Effector memory CD8-positive, alpha-beta T cell (primary cell): ENCODE measurements at regions not wholly inside any gene's neighbourhood (a gene's known extent, or its start where the extent isn't known, plus 50 kb on each side); places are given as distances from the start of the nearest gene placed in this dataset.

Experiments used
- ATAC-seq: fragments of 150-1000 bp; cut with Tn5 transposase; replicated peaks from 2 replicates; pipeline ENCODE4 v1.10.0; 2021; ENCODE audit warnings: mild to moderate bottlenecking, moderate library complexity
- DNase-seq, 3 experiments: peaks; one replicate each; pipeline ENCODE4 v3.0.0; 2021
- H3K27ac Mint-ChIP-seq, 2 donors: one replicate each; pipeline ENCODE4 v1.8.0; 2022; ENCODE audit warnings: mild to moderate bottlenecking in 2 of 2, mixed read lengths in 2 of 2, moderate library complexity in 2 of 2
- H3K27me3 Mint-ChIP-seq, 2 donors: one replicate each; pipeline ENCODE4 v1.8.0; 2022; ENCODE audit warnings: mixed read lengths in 2 of 2
- H3K36me3 Mint-ChIP-seq: one replicate; pipeline ENCODE4 v1.8.0; 2022; ENCODE audit warnings: mild to moderate bottlenecking, moderate library complexity, mixed read lengths; ENCODE audit not compliant: insufficient read depth
- H3K4me1 Mint-ChIP-seq, 2 donors: one replicate each; pipeline ENCODE4 v1.8.0; 2022; ENCODE audit warnings: low read depth in 2 of 2, mixed read lengths in 2 of 2
- H3K4me3 Mint-ChIP-seq, 2 donors: one replicate each; pipeline ENCODE4 v1.8.0; 2022; ENCODE audit warnings: mild to moderate bottlenecking in 2 of 2, mixed read lengths in 2 of 2, moderate library complexity in 2 of 2
- H3K9me3 Mint-ChIP-seq, 2 donors: one replicate each; pipeline ENCODE4 v1.8.0; 2022; ENCODE audit warnings: mixed read lengths in 2 of 2

DNA sequence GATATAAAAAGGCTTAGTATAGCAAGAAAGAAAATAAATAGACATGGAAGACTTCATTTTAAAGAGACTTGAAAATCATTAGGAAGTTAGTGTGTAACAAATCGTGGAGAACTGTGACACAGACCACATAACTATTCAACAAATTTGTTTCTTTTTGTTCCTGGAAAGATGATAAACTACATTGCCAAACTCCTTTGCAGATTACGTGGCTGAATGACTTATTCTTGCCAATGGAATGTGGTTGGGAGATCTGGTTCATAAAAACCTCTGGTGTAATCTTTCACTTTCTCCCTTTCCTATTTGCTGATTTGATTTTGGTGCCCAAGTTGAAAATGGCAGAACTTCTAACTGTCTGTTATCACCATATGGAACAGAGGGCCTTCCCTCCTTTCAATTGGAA lies 328.9 kb upstream of the MEF2C start:
- Mint-ChIP-seq H3K9me3 (peaks cover 4 to 5% of the 10 kb centered on the region in 2 donors), H3K4me3 (no peak overlapping the region), H3K27me3 (no peaks in the 10 kb centered on the region), H3K4me1 (no peaks in the 10 kb centered on the region), H3K36me3 (no peaks in the 10 kb centered on the region), H3K27ac (no peak overlapping the region)
- ATAC-seq, result no peak
- no peak for DNase-seq

GRCh38 chr5:89208811-89209210 lies 325.8 kb upstream of the MEF2C start:
- no peaks in the 10 kb centered on the region for H3K4me1 Mint-ChIP-seq
- H3K9me3 Mint-ChIP-seq, result peaks cover 5 to 7% of the 10 kb centered on the region in 2 donors
- no peaks in the 10 kb centered on the region for H3K27me3 Mint-ChIP-seq

GRCh38 chr5:89208392-89208791 lies 325.4 kb upstream of the MEF2C start:
- no peaks in the 10 kb centered on the region for H3K27me3 Mint-ChIP-seq
- ATAC-seq (no peak), DNase-seq (no peak)
- H3K9me3 Mint-ChIP-seq, result peaks cover 7 to 8% of the 10 kb centered on the region in 2 donors
- H3K4me3 Mint-ChIP-seq, result no peak overlapping the region
- no peak overlapping the region for H3K27ac Mint-ChIP-seq
- no peaks in the 10 kb centered on the region for H3K4me1 Mint-ChIP-seq
- no peaks in the 10 kb centered on the region for H3K36me3 Mint-ChIP-seq

More at GRCh38 chr5:89208811-89209210, 325.8 kb upstream of the MEF2C start:
- DNase-seq (no peak), ATAC-seq (no peak)
- Mint-ChIP-seq H3K27ac (no peak overlapping the region), H3K36me3 (no peaks in the 10 kb centered on the region), H3K4me3 (no peak overlapping the region)

- no peaks in the 10 kb centered on the region for H3K27me3 Mint-ChIP-seq
- H3K9me3 Mint-ChIP-seq, result peaks cover 7 to 9% of the 10 kb centered on the region in 2 donors
- no peaks in the 10 kb centered on the region for H3K36me3 Mint-ChIP-seq
- no peaks in the 10 kb centered on the region for H3K4me1 Mint-ChIP-seq
- H3K27ac Mint-ChIP-seq, result no peak overlapping the region
- no peak overlapping the region for H3K4me3 Mint-ChIP-seq
- ATAC-seq, result no peak
- no peak for DNase-seq
These were observed 321.8 kb upstream of the MEF2C start for GRCh38 chr5:89204756-89205155.

DNA sequence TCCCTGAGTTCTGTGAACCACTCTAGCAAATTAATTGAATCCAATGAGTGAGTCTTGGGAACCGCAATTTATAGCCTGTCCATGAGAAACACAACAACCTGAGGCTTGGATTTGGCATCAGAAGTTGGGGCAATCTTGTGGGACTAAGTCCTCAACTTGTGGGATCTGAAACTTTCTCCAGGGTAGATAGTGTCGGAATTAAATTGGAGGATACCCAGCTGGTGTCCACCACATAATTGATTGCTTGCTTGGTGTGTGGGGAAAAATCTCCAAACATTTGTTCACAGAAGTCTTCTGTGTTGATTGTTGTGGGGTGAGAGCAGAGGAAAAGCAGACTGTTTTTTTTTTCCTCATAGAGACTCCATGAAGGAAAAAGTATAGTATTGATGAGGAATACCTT lies 320.6 kb upstream of the MEF2C start:
- H3K9me3 Mint-ChIP-seq, result peaks cover 12 to 18% of the 10 kb centered on the region in 2 donors
- no peak overlapping the region for H3K27ac Mint-ChIP-seq
- no peaks in the 10 kb centered on the region for H3K27me3 Mint-ChIP-seq
- H3K36me3 Mint-ChIP-seq, result no peaks in the 10 kb centered on the region
- no peak for DNase-seq
- no peak for ATAC-seq
- no peak overlapping the region for H3K4me3 Mint-ChIP-seq
- H3K4me1 Mint-ChIP-seq, result no peaks in the 10 kb centered on the region

- H3K9me3 Mint-ChIP-seq, result peaks cover 14 to 25% of the 10 kb centered on the region in 2 donors
- H3K27me3 Mint-ChIP-seq, result no peaks in the 10 kb centered on the region
- no peak overlapping the region for H3K4me3 Mint-ChIP-seq
- H3K36me3 Mint-ChIP-seq, result no peaks in the 10 kb centered on the region
- H3K27ac Mint-ChIP-seq, result no peak overlapping the region
- H3K4me1 Mint-ChIP-seq, result no peaks in the 10 kb centered on the region
- no peak for DNase-seq
- ATAC-seq, result no peak
These were observed 317.9 kb upstream of the MEF2C start for GRCh38 chr5:89200899-89201298.

DNA sequence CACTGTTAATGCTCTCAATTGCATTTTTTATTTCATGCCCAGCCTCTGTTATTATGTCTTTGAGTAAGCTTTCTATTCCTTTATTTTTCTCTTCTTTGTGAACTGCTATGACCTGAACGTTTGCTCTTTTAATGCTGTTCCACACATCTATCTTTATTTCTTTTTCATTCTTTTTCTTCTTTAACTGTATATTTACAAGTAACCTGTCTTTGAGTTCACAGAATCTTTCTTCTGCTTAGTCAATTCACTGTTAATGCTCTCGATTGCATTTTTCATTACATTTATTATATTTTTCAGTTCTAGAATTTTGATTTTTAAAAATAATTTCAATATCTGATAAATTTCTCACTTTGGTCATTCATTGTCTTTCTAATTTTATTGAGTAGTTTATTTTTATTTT lies 316.3 kb upstream of the MEF2C start:
- Mint-ChIP-seq H3K27ac (no peak overlapping the region), H3K4me3 (no peak overlapping the region), H3K36me3 (no peaks in the 10 kb centered on the region), H3K4me1 (no peaks in the 10 kb centered on the region), H3K27me3 (no peaks in the 10 kb centered on the region), H3K9me3 (peaks cover 16 to 25% of the 10 kb centered on the region in 2 donors)
- no peak for DNase-seq
- no peak for ATAC-seq

GRCh38 chr5:89191374-89191773 lies 308.4 kb upstream of the MEF2C start:
- Mint-ChIP-seq H3K27me3 (no peaks in the 10 kb centered on the region), H3K4me1 (no peaks in the 10 kb centered on the region), H3K36me3 (no peaks in the 10 kb centered on the region), H3K27ac (no peak overlapping the region), H3K9me3 (peaks cover 2 to 13% of the 10 kb centered on the region in 2 donors), H3K4me3 (no peak overlapping the region)
- DNase-seq (no peak), ATAC-seq (no peak)

- Mint-ChIP-seq H3K9me3 (peaks cover 2 to 13% of the 10 kb centered on the region in 2 donors), H3K27ac (no peak overlapping the region), H3K4me1 (no peaks in the 10 kb centered on the region), H3K4me3 (no peak overlapping the region), H3K27me3 (no peaks in the 10 kb centered on the region), H3K36me3 (no peaks in the 10 kb centered on the region)
- DNase-seq (no peak), ATAC-seq (no peak)
These were observed 307.7 kb upstream of the MEF2C start for GRCh38 chr5:89190515-89191265.

DNA sequence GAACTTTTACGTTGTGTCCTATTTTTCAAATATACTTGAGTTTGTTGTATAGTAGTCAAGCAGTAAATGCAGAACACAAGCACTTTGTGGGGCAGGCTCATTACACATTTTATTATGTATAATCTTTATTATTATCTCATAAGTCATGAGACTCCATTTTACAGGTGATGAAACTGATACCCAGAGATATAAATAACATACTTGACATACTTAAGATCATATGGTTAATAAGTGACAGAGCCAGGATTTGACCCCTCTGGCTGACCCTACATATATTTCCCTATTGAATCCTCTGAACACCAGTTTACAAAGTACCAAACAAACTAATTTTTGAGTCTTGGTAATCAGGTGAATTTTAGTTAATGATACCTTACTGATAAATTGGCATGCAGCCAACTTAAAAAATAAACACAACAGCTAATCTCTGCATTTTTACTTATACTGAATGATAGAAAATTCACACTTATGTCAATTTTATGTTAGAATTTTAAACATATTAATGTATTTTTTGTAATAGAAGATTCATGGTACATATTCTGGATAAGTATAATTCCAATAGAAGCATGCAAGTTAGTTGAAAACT lies 305.0 kb upstream of the MEF2C start:
- ATAC-seq (no peak), DNase-seq (no peak)
- H3K27ac Mint-ChIP-seq, result no peak overlapping the region
- no peaks in the 10 kb centered on the region for H3K27me3 Mint-ChIP-seq
- H3K36me3 Mint-ChIP-seq, result no peaks in the 10 kb centered on the region
- no peak overlapping the region for H3K4me3 Mint-ChIP-seq
- peaks cover 3 to 13% of the 10 kb centered on the region in 2 donors for H3K9me3 Mint-ChIP-seq
- no peaks in the 10 kb centered on the region for H3K4me1 Mint-ChIP-seq

DNA sequence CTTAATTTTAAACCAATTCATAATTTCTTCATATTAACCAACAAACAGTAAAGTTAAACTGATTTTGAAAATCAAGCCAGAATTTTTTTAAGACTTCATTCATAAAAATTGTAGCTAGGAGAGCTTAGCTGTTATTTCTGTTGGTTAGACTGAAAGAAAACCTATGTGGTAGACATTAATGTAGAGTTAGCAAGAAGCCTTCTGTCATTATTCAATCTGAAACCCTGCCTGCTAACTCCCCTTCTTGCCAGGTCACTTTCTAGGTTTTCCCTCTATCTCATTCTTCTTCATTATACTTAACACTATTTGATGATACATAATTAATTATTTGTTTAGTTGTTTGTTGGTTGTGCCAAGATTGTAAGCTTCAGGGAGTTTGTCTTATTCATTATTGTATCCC lies 304.3 kb upstream of the MEF2C start:
- Mint-ChIP-seq H3K9me3 (peaks cover 3 to 13% of the 10 kb centered on the region in 2 donors), H3K27ac (no peak overlapping the region), H3K36me3 (no peaks in the 10 kb centered on the region), H3K4me1 (no peaks in the 10 kb centered on the region), H3K4me3 (no peak overlapping the region), H3K27me3 (no peaks in the 10 kb centered on the region)
- DNase-seq (no peak), ATAC-seq (no peak)

- Mint-ChIP-seq H3K4me3 (no peak overlapping the region), H3K4me1 (no peaks in the 10 kb centered on the region), H3K27me3 (no peaks in the 10 kb centered on the region), H3K9me3 (peaks cover 0 to 3% of the 10 kb centered on the region in 2 donors), H3K27ac (no peak overlapping the region), H3K36me3 (no peaks in the 10 kb centered on the region)
- DNase-seq (no peak), ATAC-seq (no peak)
These were observed 298.6 kb upstream of the MEF2C start for GRCh38 chr5:89181546-89181945.

GRCh38 chr5:89179731-89180130 lies 296.7 kb upstream of the MEF2C start:
- DNase-seq, result no peak
- H3K27me3 Mint-ChIP-seq, result no peaks in the 10 kb centered on the region
- H3K4me1 Mint-ChIP-seq, result no peaks in the 10 kb centered on the region
- peaks cover 0 to 3% of the 10 kb centered on the region in 2 donors for H3K9me3 Mint-ChIP-seq
- ATAC-seq, result no peak
- no peak overlapping the region for H3K27ac Mint-ChIP-seq
- H3K36me3 Mint-ChIP-seq, result no peaks in the 10 kb centered on the region
- no peak overlapping the region for H3K4me3 Mint-ChIP-seq

- no peak overlapping the region for H3K27ac Mint-ChIP-seq
These were observed 295.6 kb upstream of the MEF2C start for GRCh38 chr5:89178541-89178940.

More at GRCh38 chr5:89178541-89178940, 295.6 kb upstream of the MEF2C start:
- no peak for DNase-seq
- Mint-ChIP-seq H3K27me3 (no peaks in the 10 kb centered on the region), H3K4me3 (no peak overlapping the region), H3K9me3 (no peaks in the 10 kb centered on the region), H3K36me3 (no peaks in the 10 kb centered on the region), H3K4me1 (no peaks in the 10 kb centered on the region)
- no peak for ATAC-seq
